SK-N-SH (cell line): ENCODE measurements at regions not wholly inside any gene's neighbourhood (a gene's known extent, or its start where the extent isn't known, plus 50 kb on each side); places are given as distances from the start of the nearest gene placed in this dataset.

Experiments
- CTCF ChIA-PET: fragments of 300-600, 350-600 bp; formaldehyde crosslinking; extraction: SDS; loops from one replicate; lab custom pipeline; 2021; lab: Yijun Ruan, JAX
- POLR2A ChIA-PET: fragments of 350-600 bp; sonication (Branson Sonifier 250); formaldehyde crosslinking; extraction: SDS; loops from one replicate; lab custom pipeline; 2020; ENCODE audit warnings: antibody characterized with exemption, inconsistent platforms; lab: Yijun Ruan, JAX
- DNase-seq: peaks from one replicate; pipeline ENCODE4 v3.0.0; 2012
- H2AFZ ChIP-seq: fragments of 200-600 bp; sonication (generic); 2 replicates; pipeline ENCODE4 v1.8.1; 2016; ENCODE audit warnings: antibody characterized with exemption, mild to moderate bottlenecking, low read depth
- H3F3A ChIP-seq: fragments of 200-600 bp; sonication (generic); replicated peaks from 2 replicates; pipeline ENCODE3; 2016; ENCODE audit warnings: antibody characterized with exemption, mild to moderate bottlenecking; ENCODE audit not compliant: insufficient read depth
- H3K27ac ChIP-seq, 2 experiments: fragments of 200-500 bp in 1 of 2; fragments of 200-600 bp in 1 of 2; sonication (Bioruptor generic) in 1 of 2; sonication (generic), shearing (Covaris generic) in 1 of 2; 2 replicates each; pipeline versions ENCODE4 v1.5.1 to v1.6.1; 2014 to 2016; ENCODE audit warnings: low read depth in 2 of 2, inconsistent platforms in 1 of 2, low read length in 1 of 2, mild to moderate bottlenecking in 1 of 2, mixed read lengths in 1 of 2
- H3K27me3 ChIP-seq: fragments of 200-600 bp; sonication (generic), shearing (Covaris generic); 2 replicates; pipeline ENCODE4 v1.6.1; 2016; ENCODE audit warnings: mixed run types; ENCODE audit not compliant: insufficient read depth
- H3K36me3 ChIP-seq, 2 experiments: fragments of 200-500 bp in 1 of 2; fragments of 200-600 bp in 1 of 2; sonication (Bioruptor generic) in 1 of 2; sonication (generic) in 1 of 2; replicated peaks in 1 of 2; 2 replicates each; pipeline versions ENCODE3 to v1.5.1; 2014 to 2016; ENCODE audit warnings: low read length in 1 of 2, mild to moderate bottlenecking in 1 of 2; ENCODE audit not compliant: insufficient read depth in 2 of 2, control insufficient read depth in 1 of 2
- H3K4me1 ChIP-seq, 2 experiments: fragments of 200-500 bp in 1 of 2; fragments of 200-600 bp in 1 of 2; sonication (Bioruptor generic) in 1 of 2; sonication (generic), shearing (Covaris generic) in 1 of 2; 2 replicates each; pipeline versions ENCODE4 v1.5.1 to v1.6.1; 2014 to 2016; ENCODE audit warnings: low read depth in 1 of 2, low read length in 1 of 2, mixed run types in 1 of 2; ENCODE audit not compliant: insufficient read depth in 2 of 2, control insufficient read depth in 1 of 2
- H3K4me2 ChIP-seq: fragments of 200-600 bp; sonication (generic), shearing (Covaris generic); 2 replicates; pipeline ENCODE4 v1.6.1; 2017; ENCODE audit warnings: mixed run types
- H3K4me3 ChIP-seq, 2 experiments: fragments of 200-500 bp in 1 of 2; fragments of 200-600 bp in 1 of 2; sonication (Bioruptor generic) in 1 of 2; sonication (generic), shearing (Covaris generic) in 1 of 2; 2 replicates each; pipeline versions ENCODE4 v1.5.1 to v1.8.1; 2014 to 2016; ENCODE audit warnings: low read depth in 2 of 2, inconsistent platforms in 1 of 2, low read length in 1 of 2, mild to moderate bottlenecking in 1 of 2, mixed read lengths in 1 of 2, moderate library complexity in 1 of 2
- H3K79me2 ChIP-seq: fragments of 200-600 bp; sonication (generic); 2 replicates; pipeline ENCODE4 v1.8.1; 2017; ENCODE audit warnings: mild to moderate bottlenecking; ENCODE audit not compliant: insufficient read depth
- H3K9ac ChIP-seq: fragments of 200-600 bp; sonication (generic); 2 replicates; pipeline ENCODE4 v1.6.1; 2017; ENCODE audit warnings: mixed run types
- H3K9me2 ChIP-seq: fragments of 200-600 bp; sonication (generic); 2 replicates; pipeline ENCODE4 v1.6.1; 2017; ENCODE audit warnings: mixed run types
- H3K9me3 ChIP-seq: fragments of 200-600 bp; sonication (generic); 2 replicates; pipeline ENCODE4 v1.6.1; 2017; ENCODE audit warnings: mixed run types, mild to moderate bottlenecking, moderate library complexity
- H4K20me1 ChIP-seq: fragments of 200-600 bp; sonication (generic); 2 replicates; pipeline ENCODE4 v1.6.1; 2017; ENCODE audit warnings: mild to moderate bottlenecking, mixed run types; ENCODE audit not compliant: insufficient read depth
- CHD2 ChIP-seq: fragments of 150-350 bp; IDR thresholded peaks from 2 replicates; pipeline ENCODE4 v1.6.1; 2018; ENCODE audit warnings: low read length; ENCODE audit not compliant: partially characterized antibody
- EP300 ChIP-seq, 2 experiments: IDR thresholded peaks; 2 replicates each; pipeline versions ENCODE4 v1.4.0 to v1.6.1; 2012; ENCODE audit warnings: borderline replicate concordance in 1 of 2, low read depth in 1 of 2, low read length in 1 of 2
- EZH2phosphoT487 ChIP-seq: fragments of 200-600 bp; sonication (generic); IDR thresholded peaks from 2 replicates; pipeline ENCODE4 v1.6.1; 2017; ENCODE audit warnings: low read depth, mixed run types, mild to moderate bottlenecking, antibody characterized with exemption, moderate library complexity, borderline replicate concordance
- FOSL2 ChIP-seq: IDR thresholded peaks from 2 replicates; pipeline ENCODE4 v1.4.0; 2012; ENCODE audit warnings: low read depth, mild to moderate bottlenecking, moderate library complexity, borderline replicate concordance
- FOXM1 ChIP-seq: IDR thresholded peaks from 2 replicates; pipeline ENCODE4 v1.4.0; 2012; ENCODE audit warnings: low read depth, mild to moderate bottlenecking
- GATA2 ChIP-seq: sonication (generic); formaldehyde crosslinking; IDR thresholded peaks from 2 replicates; pipeline ENCODE4 v1.5.0; 2020; ENCODE audit warnings: mild to moderate bottlenecking, missing genetic modification reagents
- NFIC ChIP-seq: IDR thresholded peaks from 2 replicates; pipeline ENCODE4 v1.4.0; 2012; ENCODE audit warnings: borderline replicate concordance
- NRF1 ChIP-seq: IDR thresholded peaks from 2 replicates; pipeline ENCODE4 v1.6.1; 2012; ENCODE audit warnings: low read depth, mild to moderate bottlenecking, low read length
- RCOR1 ChIP-seq: fragments of 150-350 bp; IDR thresholded peaks from 2 replicates; pipeline ENCODE4 v1.6.1; 2017; ENCODE audit warnings: antibody characterized with exemption, low read length
- RXRA ChIP-seq: IDR thresholded peaks from 2 replicates; pipeline ENCODE4 v1.4.0; 2012; ENCODE audit warnings: low read depth, mild to moderate bottlenecking, borderline replicate concordance
- SMC3 ChIP-seq: IDR thresholded peaks from 2 replicates; pipeline ENCODE4 v1.6.1; 2012; ENCODE audit warnings: low read depth, low read length, improper control_type of control experiment
- TAF1 ChIP-seq: IDR thresholded peaks from 2 replicates; pipeline ENCODE4 v1.6.1; 2012; ENCODE audit warnings: low read depth, mild to moderate bottlenecking, low read length, moderate library complexity, borderline replicate concordance
- TCF12 ChIP-seq: IDR thresholded peaks from 2 replicates; pipeline ENCODE4 v1.4.0; 2012
- TEAD4 ChIP-seq: IDR thresholded peaks from 2 replicates; pipeline ENCODE4 v1.4.0; 2012; ENCODE audit warnings: mild to moderate bottlenecking, borderline replicate concordance; ENCODE audit not compliant: insufficient read depth
- WGBS: methylation state at CpG from one replicate; pipeline ENCODE4 v1.1.6; 2017; ENCODE audit warnings: low lambda C conversion rate; 5-methylcytosine and 5-hydroxymethylcytosine counted together
- TF ChIP-seq, protein P1 (sequence below): IDR thresholded peaks from 2 replicates; pipeline ENCODE4 v1.4.0; 2012; ENCODE audit warnings: low read depth, borderline replicate concordance
- TF ChIP-seq, protein P2 (sequence below): IDR thresholded peaks from 2 replicates; pipeline ENCODE4; 2012
- TF ChIP-seq, protein P3 (sequence below): IDR thresholded peaks from 2 replicates; pipeline ENCODE4 v1.4.0; 2012; ENCODE audit warnings: low read depth
- TF ChIP-seq, protein P4 (sequence below): fragments of 150-350 bp; IDR thresholded peaks from 2 replicates; pipeline ENCODE4 v1.6.1; 2016; ENCODE audit warnings: mild to moderate bottlenecking, low read depth, low read length
- TF ChIP-seq, protein P5 (sequence below): fragments of 200-600 bp; sonication (generic); IDR thresholded peaks from 2 replicates; pipeline ENCODE4 v1.6.1; 2017; ENCODE audit warnings: antibody characterized with exemption, mild to moderate bottlenecking, moderate library complexity

DNA sequence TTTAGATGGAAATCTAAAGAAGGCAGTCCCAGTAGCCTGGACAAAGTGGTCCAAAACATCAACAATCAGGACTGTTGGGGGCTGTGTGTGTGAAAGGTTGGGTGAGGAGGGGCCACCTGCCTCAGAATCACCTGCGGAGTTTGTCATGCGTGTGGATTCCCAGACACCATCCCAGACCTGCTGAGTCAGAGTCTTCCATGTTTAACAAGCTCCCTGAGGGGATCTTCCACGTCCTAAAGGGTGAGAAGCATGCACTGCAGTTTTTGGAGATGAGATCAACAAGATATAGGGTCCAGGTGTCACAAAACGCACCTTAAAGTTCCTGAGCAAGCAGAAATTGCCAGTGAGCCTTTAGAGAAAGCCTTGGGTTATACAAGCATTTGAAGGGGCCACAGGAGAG is 207.0 kb upstream of the FAM9B start:
- no peaks in the 10 kb centered on the region for H3F3A ChIP-seq
- TF ChIP-seq NRF1 (no peak), TCF12 (no peak), CHD2 (no peak), EZH2phosphoT487 (no peak), NFIC (no peak), GATA2 (CRISPR knock-in tag) (no peak), TEAD4 (no peak), TAF1 (no peak), SMC3 (no peak), RCOR1 (no peak)
- TF ChIP-seq, protein P1, sequence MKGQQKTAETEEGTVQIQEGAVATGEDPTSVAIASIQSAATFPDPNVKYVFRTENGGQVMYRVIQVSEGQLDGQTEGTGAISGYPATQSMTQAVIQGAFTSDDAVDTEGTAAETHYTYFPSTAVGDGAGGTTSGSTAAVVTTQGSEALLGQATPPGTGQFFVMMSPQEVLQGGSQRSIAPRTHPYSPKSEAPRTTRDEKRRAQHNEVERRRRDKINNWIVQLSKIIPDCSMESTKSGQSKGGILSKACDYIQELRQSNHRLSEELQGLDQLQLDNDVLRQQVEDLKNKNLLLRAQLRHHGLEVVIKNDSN, result no peak
- TF ChIP-seq, protein P2, sequence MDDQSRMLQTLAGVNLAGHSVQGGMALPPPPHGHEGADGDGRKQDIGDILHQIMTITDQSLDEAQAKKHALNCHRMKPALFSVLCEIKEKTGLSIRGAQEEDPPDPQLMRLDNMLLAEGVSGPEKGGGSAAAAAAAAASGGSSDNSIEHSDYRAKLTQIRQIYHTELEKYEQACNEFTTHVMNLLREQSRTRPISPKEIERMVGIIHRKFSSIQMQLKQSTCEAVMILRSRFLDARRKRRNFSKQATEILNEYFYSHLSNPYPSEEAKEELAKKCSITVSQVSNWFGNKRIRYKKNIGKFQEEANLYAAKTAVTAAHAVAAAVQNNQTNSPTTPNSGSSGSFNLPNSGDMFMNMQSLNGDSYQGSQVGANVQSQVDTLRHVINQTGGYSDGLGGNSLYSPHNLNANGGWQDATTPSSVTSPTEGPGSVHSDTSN, result no peak
- TF ChIP-seq, protein P3, sequence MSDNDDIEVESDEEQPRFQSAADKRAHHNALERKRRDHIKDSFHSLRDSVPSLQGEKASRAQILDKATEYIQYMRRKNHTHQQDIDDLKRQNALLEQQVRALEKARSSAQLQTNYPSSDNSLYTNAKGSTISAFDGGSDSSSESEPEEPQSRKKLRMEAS, result no peak
- TF ChIP-seq, protein P4, sequence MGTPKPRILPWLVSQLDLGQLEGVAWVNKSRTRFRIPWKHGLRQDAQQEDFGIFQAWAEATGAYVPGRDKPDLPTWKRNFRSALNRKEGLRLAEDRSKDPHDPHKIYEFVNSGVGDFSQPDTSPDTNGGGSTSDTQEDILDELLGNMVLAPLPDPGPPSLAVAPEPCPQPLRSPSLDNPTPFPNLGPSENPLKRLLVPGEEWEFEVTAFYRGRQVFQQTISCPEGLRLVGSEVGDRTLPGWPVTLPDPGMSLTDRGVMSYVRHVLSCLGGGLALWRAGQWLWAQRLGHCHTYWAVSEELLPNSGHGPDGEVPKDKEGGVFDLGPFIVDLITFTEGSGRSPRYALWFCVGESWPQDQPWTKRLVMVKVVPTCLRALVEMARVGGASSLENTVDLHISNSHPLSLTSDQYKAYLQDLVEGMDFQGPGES, result no peak
- TF ChIP-seq, all 33 proteins: peak for 0
- Histone ChIP-seq H3K4me3 (no peak overlapping the region), H2AFZ (no peak overlapping the region), H3K9me2 (no peaks in the 10 kb centered on the region), H3K4me1 (no peaks in the 10 kb centered on the region; a peak in 1 of 4 replicates), H3K9ac (no peak overlapping the region), H3K36me3 (no peaks in the 10 kb centered on the region), H4K20me1 (no peaks in the 10 kb centered on the region), H3K9me3 (no peaks in the 10 kb centered on the region), H3K27ac (no peak overlapping the region), H3K4me2 (no peak overlapping the region), H3K27me3 (no peaks in the 10 kb centered on the region; the same call in 1 of the 2 replicates), H3K79me2 (no peaks in the 10 kb centered on the region)
- ChIA-PET POLR2A (no interaction called here), CTCF (no interaction called here)
- 22% methylated on average over 4 of the region's 4 CpGs for WGBS
- no peak for DNase-seq

DNA sequence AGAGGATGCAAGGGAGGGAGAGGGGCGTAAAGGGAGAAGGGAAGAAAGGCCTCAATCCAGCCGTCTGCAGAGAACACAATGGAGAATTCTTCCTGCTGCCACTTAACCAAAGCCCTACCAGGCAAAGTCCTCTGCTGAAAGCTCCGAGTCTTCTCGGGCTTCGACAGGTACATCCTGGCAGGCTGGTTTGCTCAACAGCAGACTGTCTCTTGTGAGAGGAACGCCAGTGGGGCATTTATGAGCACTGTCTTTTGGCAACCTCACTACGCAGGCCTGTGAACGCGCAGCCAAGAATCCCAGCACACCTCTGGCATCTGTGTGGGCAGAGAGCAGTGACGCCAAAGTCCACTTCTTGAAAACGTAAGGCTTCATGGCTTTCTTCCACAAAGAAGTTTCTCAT is 207.5 kb upstream of the FAM9B start:
- H4K20me1 ChIP-seq, result no peaks in the 10 kb centered on the region
- no peaks in the 10 kb centered on the region for H3K4me1 ChIP-seq
- CTCF ChIA-PET, result no interaction called here

More for the DNA sequence above, 207.5 kb upstream of the FAM9B start:
- DNase-seq, result no peak
- TF ChIP-seq EZH2phosphoT487, result no peak
- TF ChIP-seq, protein P5, sequence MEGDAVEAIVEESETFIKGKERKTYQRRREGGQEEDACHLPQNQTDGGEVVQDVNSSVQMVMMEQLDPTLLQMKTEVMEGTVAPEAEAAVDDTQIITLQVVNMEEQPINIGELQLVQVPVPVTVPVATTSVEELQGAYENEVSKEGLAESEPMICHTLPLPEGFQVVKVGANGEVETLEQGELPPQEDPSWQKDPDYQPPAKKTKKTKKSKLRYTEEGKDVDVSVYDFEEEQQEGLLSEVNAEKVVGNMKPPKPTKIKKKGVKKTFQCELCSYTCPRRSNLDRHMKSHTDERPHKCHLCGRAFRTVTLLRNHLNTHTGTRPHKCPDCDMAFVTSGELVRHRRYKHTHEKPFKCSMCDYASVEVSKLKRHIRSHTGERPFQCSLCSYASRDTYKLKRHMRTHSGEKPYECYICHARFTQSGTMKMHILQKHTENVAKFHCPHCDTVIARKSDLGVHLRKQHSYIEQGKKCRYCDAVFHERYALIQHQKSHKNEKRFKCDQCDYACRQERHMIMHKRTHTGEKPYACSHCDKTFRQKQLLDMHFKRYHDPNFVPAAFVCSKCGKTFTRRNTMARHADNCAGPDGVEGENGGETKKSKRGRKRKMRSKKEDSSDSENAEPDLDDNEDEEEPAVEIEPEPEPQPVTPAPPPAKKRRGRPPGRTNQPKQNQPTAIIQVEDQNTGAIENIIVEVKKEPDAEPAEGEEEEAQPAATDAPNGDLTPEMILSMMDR, result no peak
- TF ChIP-seq FOSL2, result no peak
- TF ChIP-seq, protein P2, result no peak
- TF ChIP-seq NRF1, result no peak
- no peak for TF ChIP-seq EP300 (IDR thresholded peaks at IDR 0.05; ENCODE audit: borderline replicate concordance in 1 of 2, low read depth in 1 of 2, low read length in 1 of 2)
- TF ChIP-seq RXRA, result no peak
- TF ChIP-seq FOXM1, result no peak
- Histone ChIP-seq H2AFZ (no peak overlapping the region), H3K27ac (no peak overlapping the region), H3K9me3 (no peaks in the 10 kb centered on the region), H3F3A (no peaks in the 10 kb centered on the region), H3K9me2 (no peaks in the 10 kb centered on the region), H3K27me3 (no peaks in the 10 kb centered on the region; the same call in 1 of the 2 replicates), H3K4me3 (no peak overlapping the region), H3K79me2 (no peaks in the 10 kb centered on the region), H3K36me3 (no peaks in the 10 kb centered on the region), H3K9ac (no peak overlapping the region), H3K4me2 (no peak overlapping the region)
- POLR2A ChIA-PET, result no interaction called here
- WGBS, result 31% methylated on average over 9 of the region's 11 CpGs
